ENCODE measurements at regions not wholly inside any gene's neighbourhood (a gene's known extent, or its start where the extent isn't known, plus 50 kb on each side); places are given as distances from the start of the nearest gene placed in this dataset.

GRCh38 chr6:15090145-15090579 lies 155.7 kb upstream of the JARID2 start:
- Histone ChIP-seq H3K27me3 (ENCODE audit: insufficient read depth, low read length) (no peaks in the 10 kb centered on the region), H3K79me2 (ENCODE audit: insufficient read depth, low read length) (no peaks in the 10 kb centered on the region), H3K4me2 (ENCODE audit: insufficient read depth, low read length) (no peak overlapping the region), H3K36me3 (ENCODE audit: insufficient read depth, low read length) (no peaks in the 10 kb centered on the region), H3K4me3 (ENCODE audit: insufficient read depth, low read length) (no peak overlapping the region), H3K9me3 (ENCODE audit: low read depth, low read length) (no peaks in the 10 kb centered on the region), H2AFZ (ENCODE audit: low read length) (no peak overlapping the region), H3K4me1 (ENCODE audit: insufficient read depth, low read length) (no peaks in the 10 kb centered on the region), H4K20me1 (ENCODE audit: insufficient read depth, low read length) (no peaks in the 10 kb centered on the region), H3K27ac (ENCODE audit: low read depth, low read length) (no peak overlapping the region)
- TF ChIP-seq CTCF (IDR thresholded peaks at IDR 0.05; ENCODE audit: extremely low read depth, low read depth, low read length) = no peak
- DNase-seq (ENCODE audit: insufficient read length, low spot score, missing footprints) = no peak

- Histone ChIP-seq H3K4me2 (ENCODE audit: insufficient read depth, low read length) (no peak overlapping the region), H3K4me3 (ENCODE audit: insufficient read depth, low read length) (no peak overlapping the region), H4K20me1 (ENCODE audit: insufficient read depth, low read length) (no peaks in the 10 kb centered on the region), H3K27ac (ENCODE audit: low read depth, low read length) (no peak overlapping the region), H3K27me3 (ENCODE audit: insufficient read depth, low read length) (no peaks in the 10 kb centered on the region), H3K9me3 (ENCODE audit: low read depth, low read length) (no peaks in the 10 kb centered on the region), H3K36me3 (ENCODE audit: insufficient read depth, low read length) (no peaks in the 10 kb centered on the region), H3K4me1 (ENCODE audit: insufficient read depth, low read length) (no peaks in the 10 kb centered on the region), H3K79me2 (ENCODE audit: insufficient read depth, low read length) (no peaks in the 10 kb centered on the region), H2AFZ (ENCODE audit: low read length) (no peak overlapping the region)
- TF ChIP-seq CTCF (IDR thresholded peaks at IDR 0.05; ENCODE audit: extremely low read depth, low read depth, low read length) = no peak
- no peak for DNase-seq (ENCODE audit: insufficient read length, low spot score, missing footprints)
Measured at GRCh38 chr6:15090745-15091384, 155.0 kb upstream of the JARID2 start.

GRCh38 chr6:15096894-15097837 lies 148.7 kb upstream of the JARID2 start:
- no peak overlapping the region for H3K4me2 ChIP-seq (ENCODE audit: insufficient read depth, low read length)
- H3K27ac ChIP-seq (ENCODE audit: low read depth, low read length) = no peak overlapping the region
- no peaks in the 10 kb centered on the region for H3K79me2 ChIP-seq (ENCODE audit: insufficient read depth, low read length)
- no peak for TF ChIP-seq CTCF (IDR thresholded peaks at IDR 0.05; ENCODE audit: extremely low read depth, low read depth, low read length)
- no peak for DNase-seq (ENCODE audit: insufficient read length, low spot score, missing footprints)
- no peaks in the 10 kb centered on the region for H3K36me3 ChIP-seq (ENCODE audit: insufficient read depth, low read length)
- H3K27me3 ChIP-seq (ENCODE audit: insufficient read depth, low read length) = no peaks in the 10 kb centered on the region
- no peaks in the 10 kb centered on the region for H3K9me3 ChIP-seq (ENCODE audit: low read depth, low read length)
- no peak overlapping the region for H2AFZ ChIP-seq (ENCODE audit: low read length)
- H3K4me1 ChIP-seq (ENCODE audit: insufficient read depth, low read length) = no peaks in the 10 kb centered on the region
- no peaks in the 10 kb centered on the region for H4K20me1 ChIP-seq (ENCODE audit: insufficient read depth, low read length)
- H3K4me3 ChIP-seq (ENCODE audit: insufficient read depth, low read length) = no peak overlapping the region

- H3K79me2 ChIP-seq (ENCODE audit: insufficient read depth, low read length) = no peaks in the 10 kb centered on the region
- DNase-seq (ENCODE audit: insufficient read length, low spot score, missing footprints) = no peak
- no peak overlapping the region for H3K4me3 ChIP-seq (ENCODE audit: insufficient read depth, low read length)
- no peaks in the 10 kb centered on the region for H3K27me3 ChIP-seq (ENCODE audit: insufficient read depth, low read length)
- no peaks in the 10 kb centered on the region for H3K36me3 ChIP-seq (ENCODE audit: insufficient read depth, low read length)
- no peak overlapping the region for H2AFZ ChIP-seq (ENCODE audit: low read length)
- no peak overlapping the region for H3K4me2 ChIP-seq (ENCODE audit: insufficient read depth, low read length)
- TF ChIP-seq CTCF (IDR thresholded peaks at IDR 0.05; ENCODE audit: extremely low read depth, low read depth, low read length) = no peak
- H3K27ac ChIP-seq (ENCODE audit: low read depth, low read length) = no peak overlapping the region
- no peaks in the 10 kb centered on the region for H3K4me1 ChIP-seq (ENCODE audit: insufficient read depth, low read length)
- no peaks in the 10 kb centered on the region for H3K9me3 ChIP-seq (ENCODE audit: low read depth, low read length)
- no peaks in the 10 kb centered on the region for H4K20me1 ChIP-seq (ENCODE audit: insufficient read depth, low read length)
Measured at GRCh38 chr6:15101130-15101529, 144.7 kb upstream of the JARID2 start.
